ENCODE measurements at regions not wholly inside any gene's neighbourhood (a gene's known extent, or its start where the extent isn't known, plus 50 kb on each side); places are given as distances from the start of the nearest gene placed in this dataset.

- H3K36me3 ChIP-seq: no peaks in the 10 kb centered on the region
- H3K9me3 ChIP-seq: peaks cover 0 to 6% (median 0%) of the 10 kb centered on the region in 4 donors
- TF ChIP-seq POLR2A (IDR thresholded peaks at IDR 0.05) (no peak), CTCF (IDR thresholded peaks at IDR 0.05) (no peak), POLR2AphosphoS5 (IDR thresholded peaks at IDR 0.05) (no peak), EP300 (IDR thresholded peaks at IDR 0.05) (no peak)
- no peak overlapping the region for H3K4me3 ChIP-seq
- H3K4me1 ChIP-seq: no peaks in the 10 kb centered on the region
- DNase-seq: no peak
- H3K27me3 ChIP-seq: no peaks in the 10 kb centered on the region
- ATAC-seq (ENCODE audit: low FRiP score in 2 of 2): no peak
- no peak overlapping the region for H3K27ac ChIP-seq
Measured at GRCh38 chr4:167290678-167291077, 56.4 kb upstream of the SPOCK3 start.

- no peak for DNase-seq
- Histone ChIP-seq H3K4me3 (no peak overlapping the region), H3K27ac (no peak overlapping the region), H3K9me3 (no peaks in the 10 kb centered on the region), H3K4me1 (no peaks in the 10 kb centered on the region), H3K27me3 (no peaks in the 10 kb centered on the region), H3K36me3 (no peaks in the 10 kb centered on the region)
- no peak for TF ChIP-seq POLR2AphosphoS5 (IDR thresholded peaks at IDR 0.05)
- no peak for TF ChIP-seq EP300 (IDR thresholded peaks at IDR 0.05)
- no peak for TF ChIP-seq POLR2A (IDR thresholded peaks at IDR 0.05)
- TF ChIP-seq CTCF (IDR thresholded peaks at IDR 0.05): no peak
- no peak for ATAC-seq (ENCODE audit: low FRiP score in 2 of 2)
- WGBS, 2 donors: 28 to 29% methylated on average over 2 of the region's 2 CpGs
Measured at GRCh38 chr4:167308876-167309275, 74.6 kb upstream of the SPOCK3 start.

- 93 to 96% methylated on average over 4 of the region's 4 CpGs for WGBS, 2 donors
- Histone ChIP-seq H3K27ac (no peak overlapping the region), H3K27me3 (no peaks in the 10 kb centered on the region), H3K9me3 (no peaks in the 10 kb centered on the region), H3K36me3 (no peaks in the 10 kb centered on the region), H3K4me3 (no peak overlapping the region), H3K4me1 (no peaks in the 10 kb centered on the region)
- DNase-seq: no peak
- TF ChIP-seq POLR2AphosphoS5 (IDR thresholded peaks at IDR 0.05) (no peak), EP300 (IDR thresholded peaks at IDR 0.05) (no peak), CTCF (IDR thresholded peaks at IDR 0.05) (no peak), POLR2A (IDR thresholded peaks at IDR 0.05) (no peak)
- ATAC-seq (ENCODE audit: low FRiP score in 2 of 2): no peak
Measured at GRCh38 chr4:167321299-167321698, 87.0 kb upstream of the SPOCK3 start.

GRCh38 chr4:167339781-167340180, 105.5 kb upstream of the SPOCK3 start:
- no peaks in the 10 kb centered on the region for H3K36me3 ChIP-seq
- H3K4me1 ChIP-seq: no peaks in the 10 kb centered on the region
- no peak overlapping the region for H3K27ac ChIP-seq
- no peak overlapping the region for H3K4me3 ChIP-seq
- ATAC-seq (ENCODE audit: low FRiP score in 2 of 2) (no peak), DNase-seq (no peak)
- H3K27me3 ChIP-seq: no peaks in the 10 kb centered on the region
- peaks cover 0 to 2% (median 0%) of the 10 kb centered on the region in 4 donors for H3K9me3 ChIP-seq
- no peak for TF ChIP-seq POLR2A (IDR thresholded peaks at IDR 0.05)
- no peak for TF ChIP-seq EP300 (IDR thresholded peaks at IDR 0.05)
- TF ChIP-seq POLR2AphosphoS5 (IDR thresholded peaks at IDR 0.05): no peak
- no peak for TF ChIP-seq CTCF (IDR thresholded peaks at IDR 0.05)
- WGBS, 2 donors: 75 to 81% methylated on average over 6 of the region's 6 CpGs

GRCh38 chr4:167359711-167360110, 125.4 kb upstream of the SPOCK3 start:
- H3K27ac ChIP-seq: no peak overlapping the region
- H3K4me1 ChIP-seq: no peaks in the 10 kb centered on the region
- H3K4me3 ChIP-seq: no peak overlapping the region
- TF ChIP-seq EP300 (IDR thresholded peaks at IDR 0.05) (no peak), POLR2AphosphoS5 (IDR thresholded peaks at IDR 0.05) (no peak), CTCF (IDR thresholded peaks at IDR 0.05) (no peak)
- no peak for DNase-seq
- no peaks in the 10 kb centered on the region for H3K36me3 ChIP-seq
- no peaks in the 10 kb centered on the region for H3K27me3 ChIP-seq
- H3K9me3 ChIP-seq: no peaks in the 10 kb centered on the region
- WGBS, 2 donors: 25 to 55% methylated on average over 3 of the region's 3 CpGs
- no peak for ATAC-seq (ENCODE audit: low FRiP score in 2 of 2)
